A549 (cell line): ENCODE measurements at regions not wholly inside any gene's neighbourhood (a gene's known extent, or its start where the extent isn't known, plus 50 kb on each side); places are given as distances from the start of the nearest gene placed in this dataset.

ENCODE experiments used
- ATAC-seq, 2 experiments: fragments of 200-7000 bp in 1 of 2; fragments of >200 bp in 1 of 2; cut with Nextera tagmentation in 1 of 2; cut with Tn5 transposase in 1 of 2; 3 replicates each; pipeline versions ENCODE4 v1.8.0 to v1.9.1; 2018 to 2020; ENCODE audit warnings: mild to moderate bottlenecking in 1 of 2, moderate library complexity in 1 of 2
- CTCF ChIA-PET: fragments of 300-600 bp; sonication (Branson Sonifier 250); formaldehyde crosslinking; extraction: SDS; loops from one replicate; lab custom pipeline; 2021; ENCODE audit warnings: antibody characterized with exemption, inconsistent platforms; lab: Yijun Ruan, JAX
- POLR2A ChIA-PET: fragments of 350-600 bp; formaldehyde crosslinking; extraction: SDS; loops from one replicate; lab custom pipeline; 2021; ENCODE audit warnings: antibody characterized with exemption, inconsistent platforms; lab: Yijun Ruan, JAX
- DNase-seq, 2 experiments: peaks; one replicate each; pipeline versions ENCODE4 v3.0.0 to v3.0.0-alpha.2; 2011 to 2016; ENCODE audit warnings: low read depth in 1 of 2, low spot score in 1 of 2
- FAIRE-seq: peaks from 2 replicates; lab custom pipeline; 2011; peaks lifted over from hg19 to GRCh38; lab: Jason Lieb, UNC
- H3K27ac ChIP-seq, 2 experiments: fragments of >200 bp; sonication (Bioruptor Twin); formaldehyde crosslinking; 3 replicates each; pipeline ENCODE4 v1.5.1; 2016 to 2017
- H3K4me1 ChIP-seq: fragments of >200 bp; sonication (Bioruptor Twin); formaldehyde crosslinking; 3 replicates; pipeline ENCODE4 v1.6.1; 2016
- H3K4me2 ChIP-seq: fragments of >200 bp; sonication (Bioruptor Twin); formaldehyde crosslinking; 3 replicates; pipeline ENCODE4 v1.6.1; 2016
- H3K4me3 ChIP-seq: fragments of >200 bp; sonication (Bioruptor Twin); formaldehyde crosslinking; 3 replicates; pipeline ENCODE4 v1.5.1; 2016
- H3K9me3 ChIP-seq: fragments of >200 bp; sonication (Bioruptor Twin); formaldehyde crosslinking; 3 replicates; pipeline ENCODE4 v1.6.1; 2016
- ATOH8 ChIP-seq: fragments of 250-450 bp; sonication (Bioruptor Pico); IDR thresholded peaks from 2 replicates; pipeline ENCODE4 v1.5.0; 2020; ENCODE audit warnings: low read depth, mild to moderate bottlenecking, moderate library complexity
- CBX2 ChIP-seq: fragments of 200-600 bp; sonication (generic); IDR thresholded peaks from 2 replicates; pipeline ENCODE4 v1.6.1; 2016; ENCODE audit warnings: low read depth, mild to moderate bottlenecking, borderline replicate concordance
- CBX8 ChIP-seq: fragments of 200-600 bp; sonication (generic); IDR thresholded peaks from 2 replicates; pipeline ENCODE4 v1.6.1; 2016
- EHF ChIP-seq: fragments of 250-450 bp; sonication (Bioruptor Pico); IDR thresholded peaks from 2 replicates; pipeline ENCODE4 v1.5.0; 2020; ENCODE audit warnings: mild to moderate bottlenecking
- EHMT2 ChIP-seq: fragments of 200-600 bp; sonication (generic); IDR thresholded peaks from 2 replicates; pipeline ENCODE4 v1.6.1; 2016; ENCODE audit warnings: antibody characterized with exemption, low read depth, mild to moderate bottlenecking, moderate library complexity
- FOSL2 ChIP-seq, 2 experiments: fragments of 450-650 bp in 1 of 2; fragments of >200 bp in 1 of 2; sonication (Bioruptor Twin) in 1 of 2; formaldehyde crosslinking; IDR thresholded peaks; 2 replicates each; pipeline versions ENCODE4 v1.5.0 to v1.6.1; 2016 to 2020; ENCODE audit warnings: mild to moderate bottlenecking in 1 of 2, moderate library complexity in 1 of 2
- HES2 ChIP-seq: fragments of >200 bp; sonication (Bioruptor Twin); formaldehyde crosslinking; IDR thresholded peaks from 2 replicates; pipeline ENCODE4 v1.6.1; 2016
- HOXA7 ChIP-seq: fragments of 250-450 bp; sonication (Bioruptor Pico); IDR thresholded peaks from 2 replicates; pipeline ENCODE4 v1.5.0; 2020; ENCODE audit warnings: mild to moderate bottlenecking, moderate library complexity
- HOXB13 ChIP-seq: fragments of 250-450 bp; sonication (Bioruptor Pico); IDR thresholded peaks from 2 replicates; pipeline ENCODE4 v1.5.0; 2020; ENCODE audit warnings: low read depth, mild to moderate bottlenecking, moderate library complexity
- HOXB5 ChIP-seq: fragments of 250-450 bp; sonication (Bioruptor Pico); IDR thresholded peaks from 2 replicates; pipeline ENCODE4 v1.5.0; 2020; ENCODE audit warnings: mild to moderate bottlenecking, moderate library complexity
- JUN ChIP-seq, 2 experiments: fragments of >200 bp; sonication (Bioruptor Twin); formaldehyde crosslinking; IDR thresholded peaks; 2 replicates in 1 of 2; 3 replicates in 1 of 2; pipeline ENCODE4 v1.6.1; 2016 to 2017
- MAX ChIP-seq: IDR thresholded peaks from 2 replicates; pipeline ENCODE4 v1.6.1; 2012
- NPAS2 ChIP-seq: fragments of 250-450 bp; sonication (Bioruptor Pico); IDR thresholded peaks from 2 replicates; pipeline ENCODE4 v1.8.0; 2022; ENCODE audit warnings: mild to moderate bottlenecking, moderate library complexity, borderline replicate concordance
- NR3C1 ChIP-seq: fragments of >200 bp; sonication (Bioruptor Twin); formaldehyde crosslinking; IDR thresholded peaks from 3 replicates; pipeline ENCODE4 v1.6.1; 2017
- RARB ChIP-seq: fragments of 250-450 bp; sonication (Bioruptor Pico); IDR thresholded peaks from 2 replicates; pipeline ENCODE4 v1.8.0; 2021; ENCODE audit warnings: mild to moderate bottlenecking, moderate library complexity
- RCOR1 ChIP-seq: fragments of 150-350 bp; IDR thresholded peaks from 2 replicates; pipeline ENCODE4 v1.6.1; 2014; ENCODE audit warnings: antibody characterized with exemption, low read length, low read depth
- RNF2 ChIP-seq: fragments of 200-600 bp; sonication (generic); IDR thresholded peaks from 2 replicates; pipeline ENCODE4 v1.6.1; 2016; ENCODE audit warnings: low read depth, mild to moderate bottlenecking, antibody characterized with exemption, moderate library complexity, borderline replicate concordance
- SREBF2 ChIP-seq: fragments of 450-650 bp; IDR thresholded peaks from 2 replicates; pipeline ENCODE4 v1.6.1; 2014; ENCODE audit warnings: mild to moderate bottlenecking, moderate library complexity
- TFCP2L1 ChIP-seq: fragments of 250-450 bp; sonication (Bioruptor Pico); IDR thresholded peaks from 2 replicates; pipeline ENCODE4 v1.5.0; 2021; ENCODE audit warnings: mild to moderate bottlenecking
- USF2 ChIP-seq: fragments of 450-650 bp; IDR thresholded peaks from 2 replicates; pipeline ENCODE4 v1.6.1; 2014; ENCODE audit warnings: antibody characterized with exemption
- ZFP36 ChIP-seq: fragments of 450-650 bp; IDR thresholded peaks from 2 replicates; pipeline ENCODE4 v1.6.1; 2014; ENCODE audit warnings: borderline replicate concordance; ENCODE audit not compliant: partially characterized antibody
- ZNF302 ChIP-seq: fragments of 250-450 bp; sonication (Bioruptor Pico); IDR thresholded peaks from 2 replicates; pipeline ENCODE4 v1.9.0; 2021; ENCODE audit warnings: inconsistent platforms, mild to moderate bottlenecking, moderate library complexity
- ZSCAN20 ChIP-seq: fragments of 250-450 bp; sonication (Bioruptor Pico); IDR thresholded peaks from 2 replicates; pipeline ENCODE4 v1.8.0; 2022; ENCODE audit warnings: mild to moderate bottlenecking, moderate library complexity
- WGBS: methylation state at CpG from one replicate; pipeline ENCODE4 v1.1.6; 2017; ENCODE audit errors: missing lambda C conversion rate; 5-methylcytosine and 5-hydroxymethylcytosine counted together

GRCh38 chr2:441258-442022, 153.5 kb upstream of the ALKAL2 start:
- no peak overlapping the region for H3K4me2 ChIP-seq
- DNase-seq: no peak
- TF ChIP-seq EHF (CRISPR knock-in tag) (no peak), JUN (IDR thresholded peaks at IDR 0.05) (no peak), RNF2 (no peak), ZNF302 (no peak), CBX2 (no peak), HOXB5 (no peak), ZSCAN20 (CRISPR knock-in tag) (no peak), EHMT2 (no peak), ATOH8 (CRISPR knock-in tag) (no peak), FOSL2 (IDR thresholded peaks at IDR 0.05) (no peak), FOSL2 (CRISPR knock-in tag; IDR thresholded peaks at IDR 0.05) (no peak), HES2 (no peak), NPAS2 (CRISPR knock-in tag) (no peak), USF2 (no peak), TFCP2L1 (CRISPR knock-in tag) (no peak), RARB (CRISPR knock-in tag) (no peak), HOXB13 (no peak), NR3C1 (no peak), ZFP36 (no peak), HOXA7 (CRISPR knock-in tag) (no peak), RCOR1 (no peak)
- 0 out of 3 replicates have a peak, but pooled peaks cover 5% of the 10 kb centered on the region for H3K9me3 ChIP-seq
- WGBS: 49% methylated on average over 16 of the region's 16 CpGs
- H3K4me3 ChIP-seq: no peak overlapping the region
- no peak overlapping the region for H3K27ac ChIP-seq
- no peak for FAIRE-seq
- CTCF ChIA-PET: no interaction called here
- ATAC-seq: no peak; a peak in 1 of 6 replicates
- H3K4me1 ChIP-seq: no peaks in the 10 kb centered on the region
- POLR2A ChIA-PET: no interaction called here

- ATAC-seq (no peak), FAIRE-seq (no peak), DNase-seq (no peak)
- CTCF ChIA-PET: no interaction called here
- 25% methylated on average over 4 of the region's 4 CpGs for WGBS
- POLR2A ChIA-PET: no interaction called here
- TF ChIP-seq SREBF2: no peak
- TF ChIP-seq EHMT2: no peak
- no peak for TF ChIP-seq HOXB13
- TF ChIP-seq CBX8: no peak
- TF ChIP-seq MAX: no peak
- no peak for TF ChIP-seq ZFP36
- no peak overlapping the region for H3K4me2 ChIP-seq
- H3K27ac ChIP-seq: no peak overlapping the region
- no peaks in the 10 kb centered on the region for H3K4me1 ChIP-seq
- H3K9me3 ChIP-seq: 0 out of 3 replicates have a peak, but pooled peaks cover 5% of the 10 kb centered on the region
- no peak overlapping the region for H3K4me3 ChIP-seq
Measured at GRCh38 chr2:440403-440740, 152.5 kb upstream of the ALKAL2 start.
